Activated naive CD4-positive, alpha-beta T cell treated with Interleukin-2 at 50 U/mL for 16 hours (primary cell): ENCODE measurements at regions not wholly inside any gene's neighbourhood (a gene's known extent, or its start where the extent isn't known, plus 50 kb on each side); places are given as distances from the start of the nearest gene placed in this dataset.
"Not testable (repeated sequence)": the region's sequence is repeated elsewhere in the genome, so short reads cannot be mapped to it uniquely, and the experiment has no call there.

Source experiments
- DNase-seq: peaks from one replicate; pipeline ENCODE4 v3.0.0-alpha.2; 2020

DNA sequence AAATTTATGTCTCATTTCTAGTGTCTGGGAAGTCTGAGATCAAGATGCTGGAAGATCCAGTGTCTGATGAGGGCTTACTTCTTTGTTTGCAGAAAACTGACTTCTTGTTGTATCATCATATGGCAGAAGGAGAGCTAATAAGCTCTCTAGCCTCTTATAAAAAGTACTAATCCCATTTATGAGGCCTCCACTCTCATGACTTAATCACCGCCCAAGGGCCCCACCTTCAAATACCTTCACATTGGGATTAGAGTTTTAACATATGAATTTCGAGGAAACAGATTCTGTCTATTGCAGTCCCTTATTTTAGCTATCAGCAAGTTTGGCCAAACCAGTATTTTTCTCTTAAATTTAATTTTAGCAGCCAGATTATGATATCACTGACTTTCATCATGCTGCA, 150.2 kb upstream of the TMPRSS15 start:
- DNase-seq = no peak

DNA sequence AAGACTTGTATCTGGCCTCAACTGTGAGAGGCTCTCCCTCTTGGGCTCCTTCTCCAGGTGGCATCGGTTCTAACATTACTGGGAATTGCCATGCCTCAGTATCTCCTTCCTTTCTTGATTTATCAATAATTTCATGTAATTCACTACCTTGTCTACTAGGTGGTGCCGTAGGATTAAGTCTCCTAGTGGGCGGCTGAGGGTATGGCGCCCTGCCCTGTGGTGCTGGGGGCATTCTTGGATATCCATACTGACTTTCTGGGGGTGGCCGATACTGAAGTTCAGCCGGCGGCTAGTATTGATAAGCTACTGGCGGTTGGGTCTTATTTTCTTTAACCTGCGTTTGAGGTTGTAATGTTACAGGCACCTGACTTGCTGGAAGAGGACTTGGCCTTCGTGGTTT, 164.2 kb upstream of the TMPRSS15 start:
- not testable (repeated sequence) for DNase-seq

DNA sequence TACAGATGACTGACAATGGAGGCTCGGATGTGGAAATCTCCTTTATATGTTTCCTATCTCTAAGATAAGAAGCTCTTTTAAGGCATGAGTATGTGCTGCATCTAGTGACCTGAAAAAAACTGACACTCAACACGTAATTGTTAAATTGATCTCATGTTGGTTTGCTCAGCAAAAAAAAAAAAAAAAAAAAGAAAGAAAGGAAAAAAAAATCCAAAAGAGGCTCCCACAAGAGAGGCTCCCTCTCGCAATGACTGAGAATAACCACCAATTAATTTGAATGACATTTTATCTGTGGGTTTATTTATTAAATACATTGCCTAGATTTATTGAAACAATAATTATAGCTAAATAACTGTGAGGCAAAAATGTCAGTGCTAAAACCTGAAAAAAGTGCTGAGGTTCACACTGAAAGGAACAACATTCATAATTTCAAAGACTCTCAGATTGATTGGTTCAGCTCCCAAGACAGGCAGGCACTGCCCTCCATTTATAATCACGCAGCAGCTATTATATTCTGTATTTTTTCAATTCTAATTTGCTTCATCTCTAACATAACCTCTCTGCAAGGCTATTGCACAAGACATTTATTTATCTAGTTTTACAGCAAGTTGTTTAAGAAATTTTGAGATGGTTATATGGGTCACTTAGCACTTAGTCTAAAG, 184.5 kb upstream of the TMPRSS15 start:
- DNase-seq = no peak

DNA sequence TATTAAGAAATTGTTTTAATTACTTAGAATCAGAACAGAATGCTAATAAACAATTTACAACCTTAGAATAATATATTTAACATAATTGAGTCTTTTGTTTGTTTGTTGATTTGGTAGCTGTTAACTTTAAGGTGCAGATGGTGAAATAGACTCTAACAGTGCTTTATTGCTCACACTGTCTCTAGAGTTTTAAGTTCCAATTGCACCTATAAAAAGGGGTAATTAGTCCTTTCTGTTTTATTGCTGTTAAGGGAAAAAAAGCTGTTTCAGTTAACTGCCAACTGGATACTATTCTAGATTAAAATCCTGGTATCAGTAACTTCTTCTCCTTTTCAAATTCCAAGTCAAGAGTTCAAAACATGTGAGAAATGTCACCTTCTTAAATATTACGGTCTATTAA, 197.6 kb upstream of the TMPRSS15 start:
- DNase-seq = no peak

DNA sequence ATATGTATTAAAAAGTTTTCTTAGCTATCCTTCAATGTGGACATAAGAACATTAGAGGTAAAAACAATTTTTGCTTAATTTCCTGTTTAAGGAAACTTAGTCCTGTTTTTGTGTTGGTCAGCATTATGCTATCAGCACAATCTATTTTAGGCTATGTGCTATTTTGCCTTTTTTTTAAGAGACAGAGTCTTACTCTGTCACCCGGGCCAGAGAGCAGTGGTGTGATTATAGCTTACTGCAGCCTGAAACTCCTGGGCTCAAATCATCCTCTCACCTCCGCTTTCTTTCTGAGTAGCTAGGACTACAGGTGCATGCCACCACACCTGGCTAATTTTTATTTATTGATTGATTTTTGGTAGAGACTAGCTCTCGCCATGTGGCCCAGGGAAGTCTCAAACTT, 199.1 kb upstream of the TMPRSS15 start:
- DNase-seq = no peak

DNA sequence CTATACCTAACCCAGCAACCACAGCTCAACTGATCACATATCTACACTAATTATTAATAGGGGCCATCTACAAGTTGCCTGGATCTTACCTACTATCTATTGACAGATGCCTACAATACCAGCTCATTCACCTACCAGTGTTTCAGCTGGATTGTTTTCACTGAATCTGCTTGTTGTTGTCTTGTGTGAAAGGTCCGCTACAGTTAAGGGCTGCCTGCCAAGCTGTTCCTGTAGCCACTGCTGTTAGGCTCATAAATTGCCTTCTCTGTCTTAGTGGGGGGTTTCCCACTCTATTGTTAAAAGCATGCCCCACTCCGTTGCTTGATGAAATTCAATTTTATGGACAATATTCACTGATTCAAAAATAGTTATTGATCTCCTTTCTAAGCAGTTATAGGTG, 199.7 kb upstream of the TMPRSS15 start:
- DNase-seq = no peak

DNA sequence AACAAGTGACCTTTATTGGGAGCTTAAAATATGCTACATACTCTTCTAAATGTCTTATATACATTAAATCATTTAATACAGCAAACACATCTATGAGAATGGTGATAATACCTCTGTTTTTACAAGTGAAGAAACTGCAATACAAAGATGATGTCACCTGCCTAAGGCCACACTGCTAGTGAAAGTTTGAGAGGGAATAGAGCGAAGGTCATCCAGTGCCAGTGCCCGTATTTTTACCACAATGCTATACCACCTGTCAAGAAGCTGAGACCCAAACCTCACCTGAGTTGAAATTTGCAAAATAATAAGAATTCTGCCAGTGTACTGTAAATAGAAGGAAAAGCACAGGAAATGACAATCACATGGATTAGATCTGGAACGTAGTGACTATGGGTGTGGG, 200.4 kb upstream of the TMPRSS15 start:
- no peak for DNase-seq

DNA sequence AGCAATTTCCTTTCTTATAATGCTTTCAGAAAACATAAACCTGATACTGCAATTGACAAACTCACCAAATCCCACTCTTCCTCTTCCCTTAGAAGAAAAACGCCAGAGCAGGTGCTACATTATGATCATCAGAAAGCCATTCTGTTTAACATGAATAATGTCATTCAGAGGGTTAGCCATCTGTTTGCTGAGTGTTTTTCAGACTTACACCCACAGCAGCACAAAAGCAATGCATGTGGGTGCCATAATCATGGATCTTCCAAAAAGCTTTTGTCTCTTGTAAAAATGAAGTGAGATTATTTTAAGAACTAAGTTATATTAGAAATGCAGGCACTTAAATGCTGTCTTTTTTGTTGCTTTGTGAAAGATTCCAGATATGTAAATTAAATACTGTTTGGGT, 204.6 kb upstream of the TMPRSS15 start:
- DNase-seq = no peak

DNA sequence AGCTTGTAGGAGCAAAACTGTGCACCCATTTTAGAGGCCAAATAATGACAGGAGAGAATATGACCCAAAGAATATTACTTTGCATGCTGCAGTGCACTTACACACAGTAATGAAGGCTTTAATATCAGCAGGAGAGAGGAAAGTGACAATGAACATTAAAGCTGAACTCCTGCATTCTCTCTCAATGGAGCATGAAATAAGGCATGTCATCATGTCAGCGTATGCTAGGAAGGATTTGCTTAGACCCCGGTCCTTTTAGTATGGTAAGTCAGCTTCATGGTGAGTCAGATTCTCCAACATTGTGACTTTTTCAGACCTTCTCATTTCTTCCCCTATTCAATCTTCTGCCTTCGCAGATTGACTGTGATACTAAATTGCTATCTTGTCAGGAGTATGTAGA, 210.7 kb upstream of the TMPRSS15 start:
- no peak for DNase-seq

DNA sequence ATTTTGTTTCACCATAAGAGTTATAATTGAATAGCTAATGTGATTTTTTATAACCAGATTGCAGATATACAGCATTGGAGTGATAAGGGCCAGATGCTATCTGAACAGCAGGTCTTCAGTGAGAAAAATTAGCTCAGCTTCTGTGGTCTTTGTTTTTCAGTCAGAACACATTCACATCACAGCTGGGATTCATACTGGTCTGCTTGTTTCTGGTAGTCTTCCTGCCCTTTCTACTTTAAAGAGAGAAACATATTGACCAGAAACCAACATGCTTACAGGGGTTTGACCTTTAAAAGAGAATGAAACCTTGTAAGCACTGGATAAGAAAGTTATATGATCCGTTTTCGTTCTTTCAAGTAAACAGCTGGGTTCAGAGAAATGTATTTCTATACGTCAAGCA, 213.7 kb upstream of the TMPRSS15 start:
- no peak for DNase-seq

DNA sequence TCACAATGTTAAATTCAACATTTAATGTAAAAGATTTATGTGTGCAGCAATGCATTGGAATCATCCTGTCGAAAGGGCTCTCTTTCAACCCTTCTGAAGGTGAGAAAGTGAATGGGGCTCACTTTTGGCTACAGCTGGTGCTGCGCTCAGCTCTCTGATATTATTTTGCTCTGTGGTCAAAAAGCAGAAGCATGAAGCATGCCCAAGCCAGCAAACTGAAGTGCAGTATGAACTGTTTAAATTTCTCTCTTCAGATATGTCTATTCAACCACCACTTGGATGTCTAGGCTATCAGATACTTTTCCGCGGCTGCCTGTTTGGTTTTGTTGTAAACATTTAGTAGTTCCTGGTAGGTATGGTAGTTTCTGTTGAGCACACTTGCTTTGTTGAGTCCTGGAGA, 216.9 kb upstream of the TMPRSS15 start:
- no peak for DNase-seq

DNA sequence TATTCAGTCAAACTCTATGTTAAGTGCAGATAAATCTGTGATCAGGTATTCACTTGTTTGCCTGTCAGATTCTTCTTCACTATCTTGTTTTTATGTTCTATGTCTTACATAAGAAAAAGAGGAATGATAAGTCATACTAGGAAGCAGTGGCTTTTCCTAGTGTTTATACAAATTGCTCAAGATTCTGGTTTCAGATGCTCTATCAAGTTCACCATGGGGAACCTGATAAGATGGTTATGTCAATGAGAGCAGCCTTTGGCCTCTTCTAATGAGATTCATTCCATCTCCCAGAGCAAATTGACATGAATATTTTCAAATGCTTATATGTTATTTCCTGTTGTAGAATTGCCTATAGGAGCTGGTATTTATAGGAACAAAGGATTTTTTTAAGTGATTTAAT, 218.8 kb upstream of the TMPRSS15 start:
- no peak for DNase-seq

DNA sequence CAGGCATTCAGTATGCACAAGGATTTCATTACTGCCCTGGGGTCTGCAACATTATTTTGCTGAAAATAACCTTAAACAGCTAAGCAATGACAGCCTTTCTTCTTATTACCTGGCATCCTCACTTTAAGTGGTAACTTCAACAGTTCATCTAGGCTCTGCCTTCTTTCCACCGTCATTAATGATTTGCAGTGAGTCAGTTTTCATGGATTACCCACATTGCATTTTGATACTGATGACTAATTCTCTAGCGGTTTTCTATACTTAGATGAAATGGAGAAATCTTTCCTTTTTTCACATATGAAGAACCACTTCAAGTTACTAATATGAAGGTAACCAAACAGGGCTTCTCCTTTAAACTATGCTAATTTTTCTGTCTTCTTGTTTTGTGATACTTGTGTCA, 226.9 kb upstream of the TMPRSS15 start:
- DNase-seq = no peak

DNA sequence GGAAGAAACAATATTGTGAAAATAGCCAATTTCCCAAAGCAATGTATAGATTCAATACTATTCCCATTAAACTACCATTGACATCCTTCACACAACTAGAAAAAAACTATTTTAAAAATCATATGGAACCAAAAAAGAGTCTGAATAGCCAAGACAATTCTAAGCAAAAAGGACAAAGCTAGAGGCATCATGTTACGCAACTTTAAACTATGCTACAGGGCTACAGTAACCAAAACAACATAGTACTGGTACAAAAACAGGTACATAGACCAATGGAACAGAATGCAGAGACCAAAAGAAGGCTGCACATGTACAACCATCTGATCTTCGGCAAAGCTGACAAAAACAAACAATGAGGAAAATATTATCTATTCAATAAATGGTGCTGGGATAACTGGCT, 233.3 kb upstream of the TMPRSS15 start:
- DNase-seq = no peak

DNA sequence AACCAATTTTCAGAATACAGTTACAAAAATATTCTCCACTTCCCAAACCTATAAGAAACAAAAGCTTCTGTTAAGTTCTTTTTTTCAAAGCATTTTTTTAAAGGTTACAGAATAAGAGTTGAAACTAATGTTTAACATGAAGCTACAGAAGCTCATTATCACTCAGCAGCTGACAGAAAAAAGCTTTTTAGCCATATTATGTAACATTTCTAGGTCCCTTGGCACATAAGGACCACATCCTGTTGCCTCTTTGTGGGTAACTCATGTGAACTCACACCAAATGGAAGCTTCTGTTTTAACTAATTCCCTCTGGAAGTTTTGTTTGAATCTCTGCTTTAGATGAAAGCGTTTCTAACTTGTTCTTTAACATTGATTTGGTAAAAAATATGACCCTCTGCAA, 242.5 kb upstream of the TMPRSS15 start:
- no peak for DNase-seq

DNA sequence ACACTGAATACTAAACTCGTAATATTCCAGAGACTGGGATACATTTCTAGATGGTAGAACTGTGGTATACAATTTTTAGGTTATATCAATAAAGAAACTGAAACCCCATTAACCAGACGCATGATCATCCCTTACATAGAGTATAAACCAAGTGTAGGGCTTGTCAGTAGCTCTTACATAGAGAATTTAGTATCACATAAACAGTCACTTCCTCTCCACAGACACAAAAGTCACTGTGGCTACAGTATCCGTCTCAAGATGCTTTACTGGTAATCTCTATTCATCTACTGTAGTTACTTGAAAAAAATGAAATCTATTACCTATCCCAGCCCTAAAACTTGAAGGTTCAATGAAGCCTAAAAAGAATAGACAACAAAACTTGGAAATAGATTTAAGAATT, 252.3 kb upstream of the TMPRSS15 start:
- DNase-seq = no peak

DNA sequence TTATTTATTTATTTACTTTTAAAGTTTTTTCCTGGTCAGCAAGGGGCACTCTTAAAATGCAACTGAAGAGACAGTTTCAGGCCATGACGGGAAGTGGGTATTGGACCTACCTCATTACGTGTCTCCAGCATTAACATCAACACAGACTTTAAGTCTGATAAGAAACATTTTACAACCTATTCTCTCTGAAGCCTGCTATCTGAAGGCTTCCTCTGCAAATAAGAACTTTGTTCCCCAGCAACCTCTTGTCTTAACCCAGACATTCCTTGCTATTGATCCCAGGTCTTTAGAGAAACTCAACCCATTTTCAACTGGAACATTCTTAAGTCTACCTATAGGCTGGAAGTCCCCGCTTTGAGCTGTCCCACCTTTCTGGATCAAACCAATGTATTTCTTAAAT, 258.3 kb upstream of the TMPRSS15 start:
- no peak for DNase-seq

DNA sequence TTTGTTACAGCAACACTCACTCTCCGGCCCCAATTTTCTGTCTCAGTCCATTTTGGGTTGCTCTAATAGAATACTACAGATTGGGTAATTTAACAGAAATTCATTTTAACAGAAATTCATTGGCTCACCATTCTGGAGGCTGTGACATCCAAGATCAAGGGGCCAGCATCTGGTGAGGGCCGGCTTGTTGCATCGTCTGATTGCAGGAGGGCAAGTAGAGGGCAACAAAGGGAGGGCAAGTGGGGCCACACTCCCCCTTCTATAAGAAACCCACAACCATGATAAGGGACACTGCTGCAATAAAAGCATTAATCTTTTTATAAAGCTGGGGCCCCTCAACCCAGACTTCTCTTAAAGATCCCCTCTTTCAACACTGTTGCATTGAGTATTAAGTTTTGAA, 260.1 kb upstream of the TMPRSS15 start:
- DNase-seq = no peak

DNA sequence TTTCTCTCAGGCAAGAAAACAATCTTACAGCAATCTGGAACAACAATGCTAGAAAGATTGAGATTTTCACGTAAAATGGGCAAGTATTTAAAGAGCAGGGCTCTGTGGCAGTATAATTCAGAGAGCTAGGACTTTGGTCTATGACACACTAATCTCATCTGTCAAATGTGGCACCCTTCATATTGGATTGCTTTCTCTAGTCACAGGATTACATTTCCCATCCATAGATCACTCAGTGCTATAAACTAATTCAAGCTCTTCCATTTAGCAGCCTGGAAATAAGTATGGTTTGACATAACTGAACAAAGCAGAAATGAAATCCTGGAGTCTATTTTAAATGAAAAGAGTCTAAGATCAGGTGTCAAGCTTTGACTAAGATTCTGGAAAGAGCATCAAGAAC, 263.1 kb upstream of the TMPRSS15 start:
- DNase-seq = no peak

DNA sequence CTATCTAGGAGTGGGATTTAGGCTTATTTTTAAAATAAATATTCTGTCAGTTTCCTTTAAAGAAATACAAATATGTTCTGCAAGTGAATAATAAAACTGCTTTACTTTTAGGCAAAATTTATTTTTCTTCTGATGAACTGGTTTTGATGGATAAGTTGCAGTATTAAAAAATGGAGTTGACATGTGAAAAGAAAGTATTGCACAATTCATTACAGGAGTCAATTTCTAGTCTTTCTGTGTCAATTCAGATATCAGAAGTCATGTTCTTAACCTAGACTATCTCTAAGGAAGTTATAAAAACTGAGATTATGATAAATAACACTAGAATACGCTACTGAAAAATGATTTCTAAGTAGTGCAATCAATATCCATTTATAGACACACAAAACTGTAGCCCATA, 270.2 kb upstream of the TMPRSS15 start:
- DNase-seq = no peak

DNA sequence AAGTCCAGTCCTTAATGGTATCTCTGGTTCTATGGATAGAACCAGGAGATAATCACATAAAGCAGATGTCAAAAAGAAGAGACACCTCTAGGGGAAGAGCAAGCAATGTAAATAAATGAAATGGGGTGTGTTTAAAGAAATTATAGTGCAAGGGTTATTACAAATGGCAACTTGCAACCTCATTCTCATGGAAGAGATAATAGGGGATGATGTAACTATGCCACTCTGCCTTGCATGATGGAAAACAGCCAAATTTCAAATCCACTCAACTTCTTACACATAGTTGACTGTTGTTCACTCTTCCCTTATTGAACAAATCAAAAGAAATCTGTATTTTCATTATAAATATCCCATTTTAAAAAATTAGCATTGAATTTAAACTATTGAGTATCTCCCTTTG, 274.0 kb upstream of the TMPRSS15 start:
- no peak for DNase-seq

DNA sequence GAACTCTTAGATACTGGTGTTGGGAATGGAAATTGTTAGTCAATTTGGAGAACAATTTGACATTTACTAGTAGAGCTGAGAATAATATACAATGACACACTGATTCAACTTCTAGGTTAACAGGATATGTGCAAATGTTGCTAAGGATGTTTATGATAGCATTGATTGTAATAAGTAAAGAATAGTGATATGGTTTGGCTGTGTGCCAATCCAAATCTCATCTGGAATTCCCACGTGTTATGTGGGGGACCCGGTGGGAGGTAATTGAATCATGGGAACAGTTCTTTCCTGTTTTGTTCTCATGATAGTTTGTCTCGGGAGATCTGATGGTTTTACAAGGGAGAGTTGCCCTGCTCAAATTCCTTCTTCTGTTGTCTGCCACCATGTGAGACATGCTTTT, 302.4 kb upstream of the TMPRSS15 start:
- no peak for DNase-seq

DNA sequence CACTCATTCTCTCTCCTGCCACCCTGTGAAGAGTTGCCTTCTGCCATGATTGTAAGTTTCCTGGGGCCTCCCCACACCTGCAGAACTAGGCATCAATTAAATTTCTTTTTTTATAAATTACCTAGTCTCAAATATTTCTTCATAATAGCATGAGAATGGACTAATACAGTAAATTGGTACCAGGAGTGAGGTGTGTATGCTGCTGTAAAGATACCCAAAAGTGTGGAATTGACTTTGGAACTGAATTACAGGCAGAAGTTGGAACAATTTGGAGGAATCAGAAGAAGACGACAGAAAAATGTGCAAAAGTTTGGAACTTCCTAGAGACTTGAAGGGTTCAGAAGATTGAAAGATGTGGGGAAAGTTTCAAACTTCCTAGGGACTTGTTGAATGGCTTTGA, 308.1 kb upstream of the TMPRSS15 start:
- no peak for DNase-seq

DNA sequence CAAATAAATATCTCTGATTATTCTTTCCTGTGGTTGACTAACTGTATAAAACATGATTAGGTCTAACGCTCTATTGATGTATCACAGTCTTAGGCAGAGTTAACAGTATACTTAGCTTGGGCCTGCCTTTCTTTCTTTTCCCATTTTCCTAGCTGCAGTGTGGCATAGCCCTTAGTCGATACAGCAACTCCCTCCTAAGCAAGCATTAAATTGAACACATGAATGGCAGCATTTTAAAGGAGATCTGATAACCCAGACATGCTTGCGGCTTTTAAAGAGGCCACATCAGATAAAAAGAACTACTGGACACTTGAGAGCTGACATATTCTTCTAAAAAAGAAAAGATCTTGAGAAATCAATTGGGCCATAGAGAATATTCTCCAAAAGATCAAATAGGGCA, 312.0 kb upstream of the TMPRSS15 start:
- no peak for DNase-seq

DNA sequence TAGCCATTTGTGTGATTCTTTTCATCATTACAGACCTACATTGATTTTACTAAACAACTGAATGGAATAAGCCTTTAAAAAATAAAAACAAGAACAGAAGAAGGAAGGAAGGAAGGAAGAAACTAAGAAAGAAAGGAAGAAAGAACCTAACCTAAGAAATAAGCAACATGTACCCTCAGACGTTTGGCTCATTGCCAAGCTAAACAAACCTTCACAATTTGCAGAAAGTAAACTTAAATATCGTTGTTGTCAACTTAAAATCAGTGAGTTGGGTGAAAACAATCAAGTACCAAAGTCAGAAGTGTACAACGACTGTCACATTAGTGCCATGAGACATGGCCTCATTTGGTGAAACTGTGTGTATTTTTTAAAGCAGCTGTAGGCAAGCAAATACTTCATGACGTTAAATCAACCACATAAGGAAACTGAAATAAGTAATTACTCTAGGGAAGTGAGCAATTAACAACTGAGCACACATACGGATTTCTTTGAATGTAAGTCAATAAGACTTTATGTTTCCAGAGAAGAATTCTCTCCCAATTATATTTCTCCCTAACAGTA, 313.1 kb upstream of the TMPRSS15 start:
- DNase-seq = no peak

DNA sequence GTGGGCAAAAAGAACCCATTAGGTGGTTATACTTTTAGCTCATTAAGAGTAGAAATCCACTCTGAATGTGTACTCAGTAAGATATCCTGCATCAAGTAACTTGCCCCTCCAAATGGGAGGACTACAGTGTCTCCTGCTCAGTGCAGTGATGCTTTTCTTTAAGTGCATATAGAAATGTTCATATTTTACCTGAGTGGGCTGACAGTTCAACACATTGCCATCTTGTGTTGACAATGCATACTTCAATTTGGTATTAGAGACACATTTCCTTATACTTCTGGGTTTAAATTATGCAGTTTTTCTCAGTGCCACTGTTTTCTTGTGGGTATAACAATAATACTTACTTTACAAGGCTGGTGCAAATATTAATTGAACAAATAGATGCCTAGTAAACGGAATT, 318.6 kb upstream of the TMPRSS15 start:
- no peak for DNase-seq
